Large intestine (tissue), 3 donors: ENCODE measurements at regions not wholly inside any gene's neighbourhood (a gene's known extent, or its start where the extent isn't known, plus 50 kb on each side); places are given as distances from the start of the nearest gene placed in this dataset.

Source experiments
- DNase-seq, 2 donors: peaks; one replicate each; pipeline versions ENCODE4 v3.0.0 to v3.0.0-alpha.2; 2013
- H3K27ac ChIP-seq: one replicate; pipeline ENCODE4 v1.5.1; 2013; ENCODE audit warnings: low read length
- H3K27me3 ChIP-seq: 2 replicates; pipeline ENCODE4 v1.6.1; 2013; ENCODE audit warnings: low read length; ENCODE audit not compliant: control insufficient read depth, insufficient read depth
- H3K36me3 ChIP-seq: 2 replicates; pipeline ENCODE4 v1.6.1; 2013; ENCODE audit warnings: low read length; ENCODE audit not compliant: control insufficient read depth, insufficient read depth
- H3K4me1 ChIP-seq: one replicate; pipeline ENCODE4 v1.6.1; 2013; ENCODE audit warnings: low read length; ENCODE audit not compliant: control insufficient read depth, insufficient read depth
- H3K4me3 ChIP-seq: one replicate; pipeline ENCODE4 v1.5.1; 2013; ENCODE audit warnings: low read length
- H3K9me3 ChIP-seq: one replicate; pipeline ENCODE4 v1.6.1; 2013; ENCODE audit warnings: mild to moderate bottlenecking, low read depth, low read length, moderate library complexity; ENCODE audit not compliant: control insufficient read depth
- WGBS: methylation state at CpG from one replicate; pipeline ENCODE4 v1.1.5; 2013; ENCODE audit warnings: low lambda C conversion rate; ENCODE audit not compliant: insufficient coverage; 5-methylcytosine and 5-hydroxymethylcytosine counted together

GRCh38 chr15:39156166-39156565 is 424.7 kb upstream of the THBS1 start:
- no peak overlapping the region for H3K27ac ChIP-seq
- WGBS: no CpG with 5 or more reads among the region's 1 CpG

GRCh38 chr15:39156646-39157250 is 424.1 kb upstream of the THBS1 start:
- no peak for DNase-seq
- Histone ChIP-seq H3K36me3 (no peaks in the 10 kb centered on the region), H3K9me3 (no peaks in the 10 kb centered on the region), H3K27me3 (no peaks in the 10 kb centered on the region), H3K4me3 (no peak overlapping the region), H3K4me1 (peaks cover 14% of the 10 kb centered on the region), H3K27ac (no peak overlapping the region)
- 57% methylated on average over 1 of the region's 2 CpGs for WGBS

More at GRCh38 chr15:39156166-39156565, 424.7 kb upstream of the THBS1 start:
- peaks cover 14% of the 10 kb centered on the region for H3K4me1 ChIP-seq
- DNase-seq: no peak
- no peaks in the 10 kb centered on the region for H3K36me3 ChIP-seq
- no peaks in the 10 kb centered on the region for H3K27me3 ChIP-seq
- H3K9me3 ChIP-seq: no peaks in the 10 kb centered on the region
- H3K4me3 ChIP-seq: no peak overlapping the region

- no peak overlapping the region for H3K27ac ChIP-seq
- no peaks in the 10 kb centered on the region for H3K9me3 ChIP-seq
- no peaks in the 10 kb centered on the region for H3K27me3 ChIP-seq
- no peak overlapping the region for H3K4me3 ChIP-seq
- H3K36me3 ChIP-seq: no peaks in the 10 kb centered on the region
- no peak for DNase-seq
- peaks cover 14% of the 10 kb centered on the region for H3K4me1 ChIP-seq
- WGBS: no CpG with 5 or more reads among the region's 1 CpG
Measured at GRCh38 chr15:39157882-39158281, 423.0 kb upstream of the THBS1 start.

- Histone ChIP-seq H3K27me3 (no peaks in the 10 kb centered on the region), H3K9me3 (no peaks in the 10 kb centered on the region), H3K36me3 (no peaks in the 10 kb centered on the region), H3K4me1 (peaks cover under 1% of the 10 kb centered on the region), H3K27ac (no peak overlapping the region), H3K4me3 (no peak overlapping the region)
- no peak for DNase-seq
Measured at GRCh38 chr15:39159833-39160232, 421.0 kb upstream of the THBS1 start.

GRCh38 chr15:39161096-39161495 is 419.8 kb upstream of the THBS1 start:
- H3K9me3 ChIP-seq: no peaks in the 10 kb centered on the region
- no peaks in the 10 kb centered on the region for H3K27me3 ChIP-seq
- H3K4me3 ChIP-seq: no peak overlapping the region
- H3K4me1 ChIP-seq: no peaks in the 10 kb centered on the region
- WGBS: no CpG with 5 or more reads among the region's 1 CpG
- no peaks in the 10 kb centered on the region for H3K36me3 ChIP-seq
- H3K27ac ChIP-seq: no peak overlapping the region
- DNase-seq: no peak

GRCh38 chr15:39165020-39165706 is 415.7 kb upstream of the THBS1 start:
- no peaks in the 10 kb centered on the region for H3K36me3 ChIP-seq
- no peak overlapping the region for H3K4me3 ChIP-seq
- H3K4me1 ChIP-seq: no peaks in the 10 kb centered on the region
- no peak overlapping the region for H3K27ac ChIP-seq
- no CpG with 5 or more reads among the region's 2 CpGs for WGBS
- DNase-seq: no peak
- H3K9me3 ChIP-seq: no peaks in the 10 kb centered on the region
- no peaks in the 10 kb centered on the region for H3K27me3 ChIP-seq

DNA sequence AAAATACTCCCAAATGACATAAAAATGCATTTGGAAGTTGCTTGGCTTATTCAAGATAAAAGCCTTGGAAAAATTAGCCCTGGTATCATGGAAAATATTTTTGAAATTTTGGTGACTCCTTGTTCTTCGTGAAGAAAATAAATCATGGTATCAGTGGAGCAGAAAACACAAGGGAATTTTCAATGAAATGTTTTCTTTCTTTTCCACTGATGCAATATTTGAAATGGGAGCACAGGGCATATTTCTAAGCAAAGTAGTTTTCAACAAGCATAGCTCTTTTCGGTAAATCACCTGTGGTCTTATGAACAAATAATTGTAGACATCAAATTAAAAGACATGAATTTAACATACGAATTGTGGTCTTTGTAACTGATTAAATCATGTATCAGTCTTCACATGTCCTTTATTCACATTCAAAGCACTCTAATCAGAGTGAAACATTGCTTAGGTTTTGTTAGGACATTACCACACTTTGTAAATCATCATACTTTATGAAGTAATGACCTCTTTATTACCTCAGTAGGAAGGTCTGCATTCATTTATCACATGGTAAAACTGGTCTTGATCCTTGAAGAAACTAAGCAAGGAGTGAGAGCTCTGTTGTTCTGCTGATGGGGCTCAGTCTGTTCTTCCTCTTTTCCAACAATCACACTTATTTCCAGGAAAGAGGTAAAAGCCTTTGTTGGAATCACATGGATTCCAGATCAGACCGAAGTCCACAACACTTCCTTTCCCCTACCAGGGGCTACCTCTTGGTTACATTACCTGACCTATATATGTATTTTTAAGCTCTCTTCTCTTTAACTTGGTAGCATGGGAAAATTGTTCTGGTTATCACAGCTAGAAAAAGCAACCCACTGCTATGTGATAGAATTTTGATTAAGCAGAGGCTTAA is 413.5 kb upstream of the THBS1 start:
- Histone ChIP-seq H3K36me3 (no peaks in the 10 kb centered on the region), H3K4me3 (no peak overlapping the region), H3K27me3 (no peaks in the 10 kb centered on the region), H3K9me3 (no peaks in the 10 kb centered on the region), H3K27ac (peak overlapping the region; percentile 1), H3K4me1 (peaks cover 5% of the 10 kb centered on the region)
- DNase-seq: peak in 1 of 2 donors; percentile 46
- WGBS: 93% methylated on average over 3 of the region's 4 CpGs

- H3K27ac ChIP-seq: peak overlapping the region; percentile 62
- peaks cover 19% of the 10 kb centered on the region for H3K4me1 ChIP-seq
- no peaks in the 10 kb centered on the region for H3K27me3 ChIP-seq
- WGBS: no CpG with 5 or more reads among the region's 3 CpGs
- peak; percentile 55 to 63 for DNase-seq
- H3K9me3 ChIP-seq: no peaks in the 10 kb centered on the region
- no peak overlapping the region for H3K4me3 ChIP-seq
- H3K36me3 ChIP-seq: no peaks in the 10 kb centered on the region
Measured at GRCh38 chr15:39171944-39172368, 408.9 kb upstream of the THBS1 start.

DNA sequence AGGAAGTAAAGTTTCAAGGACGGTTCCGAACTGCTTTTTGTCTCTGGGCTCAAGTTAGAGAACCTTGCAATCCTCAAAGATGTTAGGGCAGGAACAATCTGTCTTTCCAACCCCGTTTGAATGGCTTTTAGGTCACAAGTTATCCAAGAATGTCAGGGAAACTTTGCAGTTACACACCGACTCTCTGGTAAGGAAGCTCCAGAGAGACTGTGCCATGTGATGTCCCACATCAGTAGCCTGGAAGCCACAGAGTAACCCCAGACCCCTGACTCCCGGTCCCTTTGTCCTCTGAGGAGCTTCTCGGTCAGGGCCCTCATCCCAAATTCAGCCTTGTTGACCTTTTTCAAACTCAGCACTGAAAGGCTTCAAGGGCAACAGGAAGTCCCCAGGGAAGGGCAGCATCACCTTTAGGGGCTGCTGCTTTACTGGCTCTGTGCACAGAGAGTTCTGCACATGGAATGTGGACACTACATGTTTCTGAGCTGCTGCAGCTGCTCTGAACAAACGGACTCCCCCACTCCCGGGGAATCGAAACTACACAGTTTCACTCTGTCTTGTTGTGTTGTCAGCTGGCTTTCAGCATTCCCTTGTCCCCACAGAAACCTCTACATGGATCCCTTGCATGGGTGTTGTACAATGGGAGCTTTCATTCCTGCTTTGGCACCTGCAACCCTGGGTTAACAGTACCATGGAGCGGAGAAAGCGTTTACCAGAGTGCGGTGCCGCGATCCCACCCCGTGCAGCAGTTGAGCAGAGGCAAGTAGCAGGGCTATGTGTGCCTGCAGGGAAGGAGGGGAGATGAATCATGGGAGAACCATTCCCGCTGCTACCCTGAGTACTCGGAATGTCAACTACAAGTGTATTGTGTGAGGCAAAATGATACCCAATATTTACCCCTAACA is 408.2 kb upstream of the THBS1 start:
- DNase-seq: peak; percentile 66 to 68
- Histone ChIP-seq H3K4me3 (no peak overlapping the region), H3K27ac (peak overlapping the region; percentile 62), H3K27me3 (no peaks in the 10 kb centered on the region), H3K4me1 (peaks cover 19% of the 10 kb centered on the region), H3K36me3 (no peaks in the 10 kb centered on the region), H3K9me3 (no peaks in the 10 kb centered on the region)
- no CpG with 5 or more reads among the region's 17 CpGs for WGBS

GRCh38 chr15:39173426-39173825 is 407.5 kb upstream of the THBS1 start:
- no peak overlapping the region for H3K4me3 ChIP-seq
- H3K4me1 ChIP-seq: peaks cover 19% of the 10 kb centered on the region
- no peak for DNase-seq
- H3K27ac ChIP-seq: peak overlapping the region; percentile 62
- H3K36me3 ChIP-seq: no peaks in the 10 kb centered on the region
- no CpG with 5 or more reads among the region's 4 CpGs for WGBS
- H3K27me3 ChIP-seq: no peaks in the 10 kb centered on the region
- no peaks in the 10 kb centered on the region for H3K9me3 ChIP-seq
